T-cell (primary cell): ENCODE measurements at regions not wholly inside any gene's neighbourhood (a gene's known extent, or its start where the extent isn't known, plus 50 kb on each side); places are given as distances from the start of the nearest gene placed in this dataset.
"Not testable (repeated sequence)": the region's sequence is repeated elsewhere in the genome, so short reads cannot be mapped to it uniquely, and the experiment has no call there.

Source experiments
- ATAC-seq, 4 experiments: fragments of 200-7000 bp in 3 of 4; fragments of 150-1000 bp in 1 of 4; cut with Tn5 transposase; replicated peaks in 1 of 4; 1 replicate in 3 of 4; 2 replicates in 1 of 4; pipeline ENCODE4 v1.10.0; 2021; ENCODE audit warnings: moderate library complexity in 3 of 4, mild to moderate bottlenecking in 2 of 4, moderate number of reproducible peaks in 1 of 4
- CTCF ChIA-PET, 2 donors: fragments of 300-600 bp; sonication (Branson Sonifier 250); formaldehyde crosslinking; loops; one replicate each; lab custom pipeline; 2022; ENCODE audit warnings: antibody characterized with exemption in 2 of 2; lab: Charles Lee
- POLR2A ChIA-PET, 2 donors: fragments of 300-600 bp; sonication (Branson Sonifier 250); formaldehyde crosslinking; loops; one replicate each; lab custom pipeline; 2022; ENCODE audit warnings: antibody characterized with exemption in 2 of 2; lab: Charles Lee
- DNase-seq, 35 experiments: peaks; one replicate each; pipeline versions ENCODE4 v3.0.0 to v3.0.0-alpha.2; 2013 to 2023
- H3K27ac ChIP-seq: one replicate; pipeline ENCODE4 v1.5.1; 2013; ENCODE audit warnings: low read length
- H3K27me3 ChIP-seq, 2 experiments: replicated peaks in 1 of 2; 1 replicate in 1 of 2; 2 replicates in 1 of 2; pipeline versions ENCODE4 v1.6.1 to v1.7.0; 2013; ENCODE audit warnings: low read length in 1 of 2, mixed read lengths in 1 of 2; ENCODE audit not compliant: control insufficient read depth in 2 of 2, insufficient read depth in 2 of 2; ENCODE audit errors: extremely low read depth in 1 of 2
- H3K36me3 ChIP-seq, 2 donors: 1 replicate in 1 of 2; 2 replicates in 1 of 2; pipeline versions ENCODE4 v1.6.1 to v1.7.0; 2013; ENCODE audit warnings: low read length in 1 of 2; ENCODE audit not compliant: control insufficient read depth in 2 of 2, insufficient read depth in 1 of 2; ENCODE audit errors: extremely low read depth in 1 of 2
- H3K4me1 ChIP-seq, 2 experiments: 1 replicate in 1 of 2; 2 replicates in 1 of 2; pipeline versions ENCODE4 v1.6.1 to v1.7.0; 2013; ENCODE audit warnings: low read length in 2 of 2, mixed read lengths in 1 of 2; ENCODE audit not compliant: insufficient read depth in 2 of 2, control insufficient read depth in 1 of 2; ENCODE audit errors: extremely low read depth in 1 of 2
- H3K4me3 ChIP-seq, 2 donors: 1 replicate in 1 of 2; 2 replicates in 1 of 2; pipeline versions ENCODE4 v1.5.1 to v1.7.0; 2013; ENCODE audit warnings: mild to moderate bottlenecking in 2 of 2, low read length in 1 of 2, moderate library complexity in 1 of 2; ENCODE audit not compliant: control insufficient read depth in 1 of 2; ENCODE audit errors: extremely low read depth in 1 of 2
- H3K9me3 ChIP-seq: 2 replicates; pipeline ENCODE4 v1.7.0; 2013
- H3K27ac Mint-ChIP-seq, 2 donors: one replicate each; pipeline ENCODE4 v1.8.0; 2020 to 2021; ENCODE audit warnings: mild to moderate bottlenecking in 2 of 2, mixed read lengths in 2 of 2
- H3K27me3 Mint-ChIP-seq, 2 donors: one replicate each; pipeline ENCODE4 v1.8.0; 2021 to 2022; ENCODE audit warnings: mixed read lengths in 2 of 2
- H3K36me3 Mint-ChIP-seq: one replicate; pipeline ENCODE4 v1.8.0; 2021; ENCODE audit warnings: mixed read lengths
- H3K4me1 Mint-ChIP-seq, 3 donors: one replicate each; pipeline ENCODE4 v1.8.0; 2020 to 2022; ENCODE audit warnings: mixed read lengths in 3 of 3, mild to moderate bottlenecking in 1 of 3
- H3K4me3 Mint-ChIP-seq, 3 donors: one replicate each; pipeline ENCODE4 v1.8.0; 2020 to 2022; ENCODE audit warnings: mild to moderate bottlenecking in 3 of 3, mixed read lengths in 3 of 3, moderate library complexity in 3 of 3
- H3K9me3 Mint-ChIP-seq, 3 donors: one replicate each; pipeline ENCODE4 v1.8.0; 2020 to 2022; ENCODE audit warnings: mixed read lengths in 3 of 3
- WGBS: methylation state at CpG from one replicate; pipeline ENCODE4 v1.1.5; 2013; ENCODE audit warnings: missing lambda C conversion rate; ENCODE audit not compliant: insufficient coverage; 5-methylcytosine and 5-hydroxymethylcytosine counted together

- H3K36me3 ChIP-seq, H3K27me3 ChIP-seq, ATAC-seq, H3K27ac ChIP-seq, H3K4me1 ChIP-seq, H3K27me3 Mint-ChIP-seq, H3K4me3 ChIP-seq, H3K4me1 Mint-ChIP-seq, H3K27ac Mint-ChIP-seq, H3K4me3 Mint-ChIP-seq, DNase-seq, H3K9me3 ChIP-seq, H3K36me3 Mint-ChIP-seq: not testable (repeated sequence)
- CTCF ChIA-PET, result interaction anchor here in 1 of 2 donors (0.6 kb wide), 1 partner anchor 306 kb away, joined by 3 read pairs; no protein-coding TSS in a partner anchor
- H3K9me3 Mint-ChIP-seq, result peaks cover 2 to 10% (median 3%) of the 10 kb centered on the region in 3 donors
- POLR2A ChIA-PET, result interaction anchor here in 1 of 2 donors (0.6 kb wide), 1 partner anchor 74 kb away, joined by 3 read pairs; no protein-coding TSS in a partner anchor
- 59% methylated on average over 2 of the region's 7 CpGs for WGBS
These were observed 53.5 kb upstream of the JADE2 start for GRCh38 chr5:134471858-134472449.

GRCh38 chr5:134468921-134469400, 56.5 kb upstream of the JADE2 start:
- Mint-ChIP-seq H3K4me1 (peaks cover 13 to 23% (median 14%) of the 10 kb centered on the region in 3 donors), H3K4me3 (no peak overlapping the region), H3K27ac (peak overlapping the region in 1 of 2 donors; percentile 61), H3K9me3 (peaks cover 2 to 9% (median 3%) of the 10 kb centered on the region in 3 donors), H3K36me3 (peaks cover 3% of the 10 kb centered on the region), H3K27me3 (no peaks in the 10 kb centered on the region)
- Histone ChIP-seq H3K4me3 (no peak overlapping the region), H3K27ac (no peak overlapping the region), H3K36me3 (no peaks in the 10 kb centered on the region), H3K27me3 (peaks cover 0 to 3% of the 10 kb centered on the region in 2 experiments), H3K9me3 (no peaks in the 10 kb centered on the region), H3K4me1 (peaks cover 0 to 22% of the 10 kb centered on the region in 2 experiments)
- ChIA-PET CTCF (interaction anchor here in 1 of 2 donors (0.7 kb wide), 1 partner anchor 95 kb away, joined by 3 read pairs; no protein-coding TSS in a partner anchor), POLR2A (no interaction called here)
- whole genome bisulfite sequencing, result 83% methylated on average over 2 of the region's 3 CpGs
- ATAC-seq (no peak), DNase-seq (no peak)

- Mint-ChIP-seq H3K27me3 (no peaks in the 10 kb centered on the region), H3K4me1 (peaks cover 13 to 23% (median 14%) of the 10 kb centered on the region in 3 donors), H3K9me3 (peaks cover 2 to 3% (median 3%) of the 10 kb centered on the region in 3 donors), H3K36me3 (no peaks in the 10 kb centered on the region), H3K27ac (peak overlapping the region; percentile 84 to 86), H3K4me3 (peak overlapping the region in 2 of 3 donors; percentile 21 to 82)
- ATAC-seq (no peak), DNase-seq (no peak)
- ChIA-PET POLR2A (interaction anchor here in 1 of 2 donors (0.6 kb wide), 1 partner anchor 15 kb away, joined by 3 read pairs; no protein-coding TSS in a partner anchor), CTCF (interaction anchor here (0.5 to 1.1 kb wide), 4 partner anchors 53 to 111 kb away, joined by 3 to 6 read pairs (median 4); no protein-coding TSS in a partner anchor)
- Histone ChIP-seq H3K9me3 (no peaks in the 10 kb centered on the region), H3K4me3 (no peak overlapping the region), H3K27me3 (peaks cover 0 to 3% of the 10 kb centered on the region in 2 experiments), H3K27ac (no peak overlapping the region), H3K36me3 (no peaks in the 10 kb centered on the region), H3K4me1 (peaks cover 0 to 22% of the 10 kb centered on the region in 2 experiments)
- 100% methylated on average over 4 of the region's 6 CpGs for WGBS
These were observed 55.5 kb upstream of the CDKN2AIPNL start for GRCh38 chr5:134467231-134467630.

GRCh38 chr5:134466241-134467069, 54.8 kb upstream of the CDKN2AIPNL start:
- peaks cover 0 to 3% of the 10 kb centered on the region in 2 experiments for H3K27me3 ChIP-seq
- Mint-ChIP-seq H3K9me3 (no peaks in the 10 kb centered on the region), H3K4me1 (peaks cover 13 to 23% (median 14%) of the 10 kb centered on the region in 3 donors), H3K36me3 (no peaks in the 10 kb centered on the region), H3K27ac (peak overlapping the region; percentile 84 to 92), H3K4me3 (peak overlapping the region; percentile 78 to 82 (median 78)), H3K27me3 (no peaks in the 10 kb centered on the region)
- CTCF ChIA-PET, result interaction anchor here (1.1 to 1.2 kb wide), 2 partner anchors 28 to 58 kb away, joined by 3 to 4 read pairs; no protein-coding TSS in a partner anchor
- peak; percentile 18 to 72 (median 42) for DNase-seq
- WGBS, result 14% methylated on average over 14 of the region's 26 CpGs
- H3K36me3 ChIP-seq, result no peaks in the 10 kb centered on the region
- peak overlapping the region; percentile 40 for H3K27ac ChIP-seq
- peaks cover 0 to 22% of the 10 kb centered on the region in 2 experiments for H3K4me1 ChIP-seq
- peak overlapping the region; percentile 58 to 93 for H3K4me3 ChIP-seq
- POLR2A ChIA-PET, result no interaction called here
- no peaks in the 10 kb centered on the region for H3K9me3 ChIP-seq
- ATAC-seq, result peak; percentile 51 to 79 (median 70)

- Histone ChIP-seq H3K9me3 (no peaks in the 10 kb centered on the region), H3K36me3 (no peaks in the 10 kb centered on the region), H3K27ac (peak overlapping the region; percentile 40), H3K4me1 (peaks cover 0 to 22% of the 10 kb centered on the region in 2 experiments), H3K27me3 (peaks cover 0 to 4% of the 10 kb centered on the region in 2 experiments), H3K4me3 (peak overlapping the region; percentile 58 to 93)
- DNase-seq (peak in 22 of 35 experiments; percentile 4 to 66 (median 16)), ATAC-seq (peak; percentile 69 to 74 (median 72))
- Mint-ChIP-seq H3K4me1 (peaks cover 13 to 23% (median 14%) of the 10 kb centered on the region in 3 donors), H3K36me3 (no peaks in the 10 kb centered on the region), H3K27me3 (no peaks in the 10 kb centered on the region), H3K27ac (peak overlapping the region; percentile 80 to 92), H3K9me3 (no peaks in the 10 kb centered on the region), H3K4me3 (peak overlapping the region; percentile 78 to 82 (median 78))
- ChIA-PET POLR2A (no interaction called here), CTCF (interaction anchor here (1.1 to 1.2 kb wide), 2 partner anchors 27 to 59 kb away, joined by 3 to 4 read pairs; no protein-coding TSS in a partner anchor)
- 2% methylated on average over 18 of the region's 31 CpGs for WGBS
These were observed 54.1 kb upstream of the CDKN2AIPNL start for GRCh38 chr5:134465816-134466240.
